DMS114 treated with DMSO at 0.1 percent for 48 hours (cell line): ENCODE measurements at regions not wholly inside any gene's neighbourhood (a gene's known extent, or its start where the extent isn't known, plus 50 kb on each side); places are given as distances from the start of the nearest gene placed in this dataset.
"Not testable (repeated sequence)": the region's sequence is repeated elsewhere in the genome, so short reads cannot be mapped to it uniquely, and the experiment has no call there.

Source experiments
- DNase-seq: peaks from one replicate; lab custom pipeline; 2025; ENCODE audit not compliant: unreplicated experiment; lab: John Stamatoyannopoulos, UW

GRCh38 chr6:84975316-84975715, 210.9 kb upstream of the TBX18 start:
- DNase-seq: no peak

- DNase-seq: no peak
Measured at GRCh38 chr6:84973606-84974005, 209.2 kb upstream of the TBX18 start.

GRCh38 chr6:84967965-84968364, 203.6 kb upstream of the TBX18 start:
- DNase-seq: no peak

GRCh38 chr6:84967389-84967788, 203.0 kb upstream of the TBX18 start:
- peak; percentile 11 for DNase-seq

- no peak for DNase-seq
Measured at GRCh38 chr6:84953111-84953755, 188.8 kb upstream of the TBX18 start.

GRCh38 chr6:84944926-84945325, 180.5 kb upstream of the TBX18 start:
- DNase-seq: not testable (repeated sequence)

GRCh38 chr6:84943905-84944304, 179.5 kb upstream of the TBX18 start:
- no peak for DNase-seq

GRCh38 chr6:84941609-84942008, 177.2 kb upstream of the TBX18 start:
- DNase-seq: not testable (repeated sequence)

GRCh38 chr6:84929212-84929611, 164.8 kb upstream of the TBX18 start:
- DNase-seq: no peak

GRCh38 chr6:84927551-84927950, 163.2 kb upstream of the TBX18 start:
- no peak for DNase-seq

GRCh38 chr6:84926189-84927155, 162.1 kb upstream of the TBX18 start:
- no peak for DNase-seq

GRCh38 chr6:84921891-84922290, 157.5 kb upstream of the TBX18 start:
- no peak for DNase-seq

- DNase-seq: no peak
Measured at GRCh38 chr6:84920021-84920420, 155.6 kb upstream of the TBX18 start.

- DNase-seq: no peak
Measured at GRCh38 chr6:84916704-84917103, 152.3 kb upstream of the TBX18 start.

GRCh38 chr6:84912472-84913322, 148.3 kb upstream of the TBX18 start:
- DNase-seq: no peak

GRCh38 chr6:84910906-84911607, 146.7 kb upstream of the TBX18 start:
- DNase-seq: no peak

GRCh38 chr6:84908304-84908904, 144.0 kb upstream of the TBX18 start:
- no peak for DNase-seq

GRCh38 chr6:84906514-84906913, 142.1 kb upstream of the TBX18 start:
- DNase-seq: no peak

- no peak for DNase-seq
Measured at GRCh38 chr6:84905823-84906222, 141.4 kb upstream of the TBX18 start.

- DNase-seq: no peak
Measured at GRCh38 chr6:84902354-84902928, 138.0 kb upstream of the TBX18 start.
